ENCODE measurements at regions not wholly inside any gene's neighbourhood (a gene's known extent, or its start where the extent isn't known, plus 50 kb on each side); places are given as distances from the start of the nearest gene placed in this dataset.

- no peak for TF ChIP-seq CTCF (IDR thresholded peaks at IDR 0.05; ENCODE audit: low read depth, low read length)
- DNase-seq, result no peak
- no peaks in the 10 kb centered on the region for H3K27me3 ChIP-seq (ENCODE audit: insufficient read depth, low read depth, severe bottlenecking)
- no peak overlapping the region for H3K4me3 ChIP-seq (ENCODE audit: low read depth, low read length)
- no peak overlapping the region for H3K27ac ChIP-seq
- no peaks in the 10 kb centered on the region for H3K36me3 ChIP-seq
- H3K9me3 ChIP-seq (ENCODE audit: severe bottlenecking), result no peaks in the 10 kb centered on the region
Observed at GRCh38 chrX:69565247-69565815, 50.6 kb upstream of the EDA start.

All from WERI-Rb-1 (cell line).